Omental fat pad (tissue), 3 donors: ENCODE measurements at regions not wholly inside any gene's neighbourhood (a gene's known extent, or its start where the extent isn't known, plus 50 kb on each side); places are given as distances from the start of the nearest gene placed in this dataset.
"Not testable (repeated sequence)": the region's sequence is repeated elsewhere in the genome, so short reads cannot be mapped to it uniquely, and the experiment has no call there.

Experiments used
- ATAC-seq: fragments of 150-250 bp; one replicate; pipeline ENCODE4 v1.9.1; 2016; ENCODE audit warnings: mild to moderate bottlenecking, moderate library complexity; ENCODE audit not compliant: low FRiP score
- DNase-seq: peaks from one replicate; pipeline ENCODE4 v3.0.0-alpha.2; 2019; ENCODE audit warnings: low spot score
- CTCF ChIP-seq, 3 donors: fragments of 450-650 bp; IDR thresholded peaks; one replicate each; pipeline ENCODE4 v1.5.1; 2016 to 2017; ENCODE audit warnings: antibody characterized with exemption in 3 of 3, mild to moderate bottlenecking in 3 of 3, moderate library complexity in 2 of 3

DNA sequence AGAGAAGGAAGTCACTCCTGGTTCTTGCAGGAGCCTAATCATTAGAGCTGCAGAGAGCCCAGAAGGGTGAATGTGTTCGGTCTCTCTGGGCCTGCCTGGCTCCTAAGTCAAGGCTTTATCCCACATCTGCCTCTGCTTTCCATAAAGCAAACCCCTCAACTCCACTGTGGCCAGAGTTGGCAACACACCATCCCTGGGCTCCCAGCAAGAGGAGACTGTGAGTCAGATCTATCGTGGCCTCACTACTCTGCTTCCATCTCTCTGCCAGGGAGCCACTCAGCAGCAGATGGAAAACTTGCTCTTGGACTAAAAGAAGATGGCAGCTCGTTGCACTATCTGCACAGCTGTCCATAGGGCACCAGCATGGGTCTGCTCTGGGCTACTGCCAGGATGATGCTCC is 348.2 kb downstream of the FBXW7 start:
- no peak for ATAC-seq
- no peak for TF ChIP-seq CTCF (IDR thresholded peaks at IDR 0.05)

GRCh38 chr4:152185786-152186550 is 349.9 kb downstream of the FBXW7 start:
- no peak for TF ChIP-seq CTCF (IDR thresholded peaks at IDR 0.05)
- no peak for DNase-seq
- no peak for ATAC-seq

More for the DNA sequence above, 348.2 kb downstream of the FBXW7 start:
- no peak for DNase-seq

GRCh38 chr4:152181150-152181549 is 354.7 kb downstream of the FBXW7 start:
- ATAC-seq (no peak), DNase-seq (no peak)
- no peak for TF ChIP-seq CTCF (IDR thresholded peaks at IDR 0.05)

DNA sequence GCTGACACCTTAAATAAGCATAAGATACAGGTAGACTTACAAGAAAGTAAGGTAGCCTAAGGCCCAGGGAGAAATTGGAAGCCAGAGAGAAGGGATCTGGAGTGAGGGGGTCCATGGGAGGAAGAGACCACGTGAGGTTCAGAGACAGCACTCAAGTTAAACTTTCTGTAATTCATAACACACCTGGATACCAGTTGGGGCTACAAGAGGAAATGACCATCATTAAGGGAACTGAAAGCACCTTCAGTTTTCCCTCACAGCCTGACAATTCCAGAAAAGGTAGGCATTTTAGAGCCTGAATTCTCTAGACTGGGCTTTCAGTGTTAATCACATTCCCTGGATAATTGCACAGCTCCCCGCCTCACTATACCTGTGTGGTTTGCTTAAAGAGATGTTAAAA is 355.5 kb downstream of the FBXW7 start:
- no peak for TF ChIP-seq CTCF (IDR thresholded peaks at IDR 0.05)
- DNase-seq (no peak), ATAC-seq (no peak)

- ATAC-seq, DNase-seq: not testable (repeated sequence)
Observed at GRCh38 chr4:152177538-152177937, 358.4 kb downstream of the FBXW7 start.

GRCh38 chr4:152176627-152177214 is 359.2 kb downstream of the FBXW7 start:
- no peak for ATAC-seq

GRCh38 chr4:152175586-152175985 is 360.3 kb downstream of the FBXW7 start:
- no peak for DNase-seq
- ATAC-seq: no peak
- no peak for TF ChIP-seq CTCF (IDR thresholded peaks at IDR 0.05)

More at GRCh38 chr4:152176627-152177214, 359.2 kb downstream of the FBXW7 start:
- no peak for TF ChIP-seq CTCF (IDR thresholded peaks at IDR 0.05)
- no peak for DNase-seq
